SK-N-SH (cell line): ENCODE measurements at regions not wholly inside any gene's neighbourhood (a gene's known extent, or its start where the extent isn't known, plus 50 kb on each side); places are given as distances from the start of the nearest gene placed in this dataset.

Experiments used
- CTCF ChIA-PET: fragments of 300-600, 350-600 bp; formaldehyde crosslinking; extraction: SDS; loops from one replicate; lab custom pipeline; 2021; lab: Yijun Ruan, JAX
- POLR2A ChIA-PET: fragments of 350-600 bp; sonication (Branson Sonifier 250); formaldehyde crosslinking; extraction: SDS; loops from one replicate; lab custom pipeline; 2020; ENCODE audit warnings: antibody characterized with exemption, inconsistent platforms; lab: Yijun Ruan, JAX
- DNase-seq: peaks from one replicate; pipeline ENCODE4 v3.0.0; 2012
- H2AFZ ChIP-seq: fragments of 200-600 bp; sonication (generic); 2 replicates; pipeline ENCODE4 v1.8.1; 2016; ENCODE audit warnings: antibody characterized with exemption, mild to moderate bottlenecking, low read depth
- H3F3A ChIP-seq: fragments of 200-600 bp; sonication (generic); replicated peaks from 2 replicates; pipeline ENCODE3; 2016; ENCODE audit warnings: antibody characterized with exemption, mild to moderate bottlenecking; ENCODE audit not compliant: insufficient read depth
- H3K27ac ChIP-seq, 2 experiments: fragments of 200-500 bp in 1 of 2; fragments of 200-600 bp in 1 of 2; sonication (Bioruptor generic) in 1 of 2; sonication (generic), shearing (Covaris generic) in 1 of 2; 2 replicates each; pipeline versions ENCODE4 v1.5.1 to v1.6.1; 2014 to 2016; ENCODE audit warnings: low read depth in 2 of 2, inconsistent platforms in 1 of 2, low read length in 1 of 2, mild to moderate bottlenecking in 1 of 2, mixed read lengths in 1 of 2
- H3K27me3 ChIP-seq: fragments of 200-600 bp; sonication (generic), shearing (Covaris generic); 2 replicates; pipeline ENCODE4 v1.6.1; 2016; ENCODE audit warnings: mixed run types; ENCODE audit not compliant: insufficient read depth
- H3K36me3 ChIP-seq, 2 experiments: fragments of 200-500 bp in 1 of 2; fragments of 200-600 bp in 1 of 2; sonication (Bioruptor generic) in 1 of 2; sonication (generic) in 1 of 2; replicated peaks in 1 of 2; 2 replicates each; pipeline versions ENCODE3 to v1.5.1; 2014 to 2016; ENCODE audit warnings: low read length in 1 of 2, mild to moderate bottlenecking in 1 of 2; ENCODE audit not compliant: insufficient read depth in 2 of 2, control insufficient read depth in 1 of 2
- H3K4me1 ChIP-seq, 2 experiments: fragments of 200-500 bp in 1 of 2; fragments of 200-600 bp in 1 of 2; sonication (Bioruptor generic) in 1 of 2; sonication (generic), shearing (Covaris generic) in 1 of 2; 2 replicates each; pipeline versions ENCODE4 v1.5.1 to v1.6.1; 2014 to 2016; ENCODE audit warnings: low read depth in 1 of 2, low read length in 1 of 2, mixed run types in 1 of 2; ENCODE audit not compliant: insufficient read depth in 2 of 2, control insufficient read depth in 1 of 2
- H3K4me2 ChIP-seq: fragments of 200-600 bp; sonication (generic), shearing (Covaris generic); 2 replicates; pipeline ENCODE4 v1.6.1; 2017; ENCODE audit warnings: mixed run types
- H3K4me3 ChIP-seq, 2 experiments: fragments of 200-500 bp in 1 of 2; fragments of 200-600 bp in 1 of 2; sonication (Bioruptor generic) in 1 of 2; sonication (generic), shearing (Covaris generic) in 1 of 2; 2 replicates each; pipeline versions ENCODE4 v1.5.1 to v1.8.1; 2014 to 2016; ENCODE audit warnings: low read depth in 2 of 2, inconsistent platforms in 1 of 2, low read length in 1 of 2, mild to moderate bottlenecking in 1 of 2, mixed read lengths in 1 of 2, moderate library complexity in 1 of 2
- H3K79me2 ChIP-seq: fragments of 200-600 bp; sonication (generic); 2 replicates; pipeline ENCODE4 v1.8.1; 2017; ENCODE audit warnings: mild to moderate bottlenecking; ENCODE audit not compliant: insufficient read depth
- H3K9ac ChIP-seq: fragments of 200-600 bp; sonication (generic); 2 replicates; pipeline ENCODE4 v1.6.1; 2017; ENCODE audit warnings: mixed run types
- H3K9me2 ChIP-seq: fragments of 200-600 bp; sonication (generic); 2 replicates; pipeline ENCODE4 v1.6.1; 2017; ENCODE audit warnings: mixed run types
- H3K9me3 ChIP-seq: fragments of 200-600 bp; sonication (generic); 2 replicates; pipeline ENCODE4 v1.6.1; 2017; ENCODE audit warnings: mixed run types, mild to moderate bottlenecking, moderate library complexity
- H4K20me1 ChIP-seq: fragments of 200-600 bp; sonication (generic); 2 replicates; pipeline ENCODE4 v1.6.1; 2017; ENCODE audit warnings: mild to moderate bottlenecking, mixed run types; ENCODE audit not compliant: insufficient read depth
- ELF1 ChIP-seq: IDR thresholded peaks from 2 replicates; pipeline ENCODE4 v1.4.0; 2012
- EZH2phosphoT487 ChIP-seq: fragments of 200-600 bp; sonication (generic); IDR thresholded peaks from 2 replicates; pipeline ENCODE4 v1.6.1; 2017; ENCODE audit warnings: low read depth, mixed run types, mild to moderate bottlenecking, antibody characterized with exemption, moderate library complexity, borderline replicate concordance
- FOSL2 ChIP-seq: IDR thresholded peaks from 2 replicates; pipeline ENCODE4 v1.4.0; 2012; ENCODE audit warnings: low read depth, mild to moderate bottlenecking, moderate library complexity, borderline replicate concordance
- FOXJ3 ChIP-seq: sonication (generic); formaldehyde crosslinking; IDR thresholded peaks from 2 replicates; pipeline ENCODE4 v1.5.1; 2020; ENCODE audit warnings: mild to moderate bottlenecking, missing genetic modification reagents
- FOXM1 ChIP-seq: IDR thresholded peaks from 2 replicates; pipeline ENCODE4 v1.4.0; 2012; ENCODE audit warnings: low read depth, mild to moderate bottlenecking
- GABPA ChIP-seq: IDR thresholded peaks from 2 replicates; pipeline ENCODE4 v1.4.0; 2012; ENCODE audit warnings: low read depth, mild to moderate bottlenecking
- MXI1 ChIP-seq: IDR thresholded peaks from 2 replicates; pipeline ENCODE4 v1.6.1; 2012; ENCODE audit warnings: mild to moderate bottlenecking, low read depth, low read length, improper control_type of control experiment
- RAD21 ChIP-seq: IDR thresholded peaks from 2 replicates; pipeline ENCODE4 v1.6.1; 2012; ENCODE audit warnings: mild to moderate bottlenecking, low read length
- SMC3 ChIP-seq: IDR thresholded peaks from 2 replicates; pipeline ENCODE4 v1.6.1; 2012; ENCODE audit warnings: low read depth, low read length, improper control_type of control experiment
- TCF12 ChIP-seq: IDR thresholded peaks from 2 replicates; pipeline ENCODE4 v1.4.0; 2012
- YY1 ChIP-seq: IDR thresholded peaks from 2 replicates; pipeline ENCODE4 v1.4.0; 2012; ENCODE audit warnings: low read depth, mild to moderate bottlenecking
- WGBS: methylation state at CpG from one replicate; pipeline ENCODE4 v1.1.6; 2017; ENCODE audit warnings: low lambda C conversion rate; 5-methylcytosine and 5-hydroxymethylcytosine counted together
- TF ChIP-seq, protein P1 (sequence below): IDR thresholded peaks from 2 replicates; pipeline ENCODE4 v1.4.0; 2012; ENCODE audit warnings: low read depth, borderline replicate concordance
- TF ChIP-seq, protein P2 (sequence below): IDR thresholded peaks from 2 replicates; pipeline ENCODE4 v1.4.0; 2012; ENCODE audit warnings: low read depth, borderline replicate concordance
- TF ChIP-seq, protein P3 (sequence below): fragments of 150-350 bp; IDR thresholded peaks from 2 replicates; pipeline ENCODE4 v1.6.1; 2016; ENCODE audit warnings: mild to moderate bottlenecking, low read depth, low read length
- TF ChIP-seq, protein P4 (sequence below): IDR thresholded peaks from 2 replicates; pipeline ENCODE4 v1.4.0; 2012; ENCODE audit warnings: low read depth
- TF ChIP-seq, protein P5 (sequence below): fragments of 200-600 bp; sonication (generic); IDR thresholded peaks from 2 replicates; pipeline ENCODE4 v1.6.1; 2017; ENCODE audit warnings: antibody characterized with exemption, mild to moderate bottlenecking, moderate library complexity
- TF ChIP-seq, protein P6 (sequence below): fragments of 150-350 bp; IDR thresholded peaks from 2 replicates; pipeline ENCODE4 v1.6.1; 2017; ENCODE audit warnings: antibody characterized with exemption, low read length, low read depth, borderline replicate concordance

DNA sequence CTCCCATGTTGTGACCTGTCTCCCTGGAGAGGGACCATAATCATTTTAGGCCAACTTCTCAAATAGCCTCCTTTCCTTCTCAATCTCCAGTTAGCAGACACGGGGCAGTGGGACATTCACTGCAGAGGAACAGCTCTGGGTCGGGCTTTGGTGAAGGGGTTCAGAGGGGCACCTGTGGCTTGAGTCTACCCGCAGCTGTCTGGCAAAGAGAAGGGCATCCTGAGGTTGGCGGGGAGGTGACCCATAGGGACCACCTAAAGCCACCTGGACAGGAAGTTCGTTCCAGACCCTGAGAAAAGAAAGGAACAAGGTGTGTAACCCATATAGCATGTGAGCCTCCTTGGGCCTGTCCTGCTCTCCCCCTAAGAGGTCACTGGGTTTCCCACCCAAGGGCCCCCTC, 155.0 kb downstream of the OAT start:
- Histone ChIP-seq H4K20me1 (no peaks in the 10 kb centered on the region), H3K9me3 (no peaks in the 10 kb centered on the region), H3K27me3 (no peaks in the 10 kb centered on the region), H3K4me3 (no peak overlapping the region), H3K79me2 (no peaks in the 10 kb centered on the region), H3F3A (no peaks in the 10 kb centered on the region), H3K27ac (no peak overlapping the region), H3K4me1 (peaks cover 0 to 13% of the 10 kb centered on the region in 2 experiments; a peak in 1 of 4 replicates), H3K9me2 (no peaks in the 10 kb centered on the region), H2AFZ (no peak overlapping the region), H3K4me2 (no peak overlapping the region), H3K36me3 (no peaks in the 10 kb centered on the region), H3K9ac (no peak overlapping the region)
- CTCF ChIA-PET: interaction anchor here (1.0 to 6.1 kb wide), 3 partner anchors 12 to 268 kb away, joined by 3 to 47 read pairs (median 25); no protein-coding TSS in a partner anchor
- 11% methylated on average over 3 of the region's 5 CpGs for WGBS
- no peak for TF ChIP-seq FOXM1
- no peak for TF ChIP-seq RAD21
- TF ChIP-seq FOSL2: no peak
- TF ChIP-seq, protein P1, sequence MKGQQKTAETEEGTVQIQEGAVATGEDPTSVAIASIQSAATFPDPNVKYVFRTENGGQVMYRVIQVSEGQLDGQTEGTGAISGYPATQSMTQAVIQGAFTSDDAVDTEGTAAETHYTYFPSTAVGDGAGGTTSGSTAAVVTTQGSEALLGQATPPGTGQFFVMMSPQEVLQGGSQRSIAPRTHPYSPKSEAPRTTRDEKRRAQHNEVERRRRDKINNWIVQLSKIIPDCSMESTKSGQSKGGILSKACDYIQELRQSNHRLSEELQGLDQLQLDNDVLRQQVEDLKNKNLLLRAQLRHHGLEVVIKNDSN: no peak
- TF ChIP-seq, protein P2, sequence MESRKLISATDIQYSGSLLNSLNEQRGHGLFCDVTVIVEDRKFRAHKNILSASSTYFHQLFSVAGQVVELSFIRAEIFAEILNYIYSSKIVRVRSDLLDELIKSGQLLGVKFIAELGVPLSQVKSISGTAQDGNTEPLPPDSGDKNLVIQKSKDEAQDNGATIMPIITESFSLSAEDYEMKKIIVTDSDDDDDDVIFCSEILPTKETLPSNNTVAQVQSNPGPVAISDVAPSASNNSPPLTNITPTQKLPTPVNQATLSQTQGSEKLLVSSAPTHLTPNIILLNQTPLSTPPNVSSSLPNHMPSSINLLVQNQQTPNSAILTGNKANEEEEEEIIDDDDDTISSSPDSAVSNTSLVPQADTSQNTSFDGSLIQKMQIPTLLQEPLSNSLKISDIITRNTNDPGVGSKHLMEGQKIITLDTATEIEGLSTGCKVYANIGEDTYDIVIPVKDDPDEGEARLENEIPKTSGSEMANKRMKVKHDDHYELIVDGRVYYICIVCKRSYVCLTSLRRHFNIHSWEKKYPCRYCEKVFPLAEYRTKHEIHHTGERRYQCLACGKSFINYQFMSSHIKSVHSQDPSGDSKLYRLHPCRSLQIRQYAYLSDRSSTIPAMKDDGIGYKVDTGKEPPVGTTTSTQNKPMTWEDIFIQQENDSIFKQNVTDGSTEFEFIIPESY: no peak
- no peak for TF ChIP-seq ELF1
- TF ChIP-seq, protein P3, sequence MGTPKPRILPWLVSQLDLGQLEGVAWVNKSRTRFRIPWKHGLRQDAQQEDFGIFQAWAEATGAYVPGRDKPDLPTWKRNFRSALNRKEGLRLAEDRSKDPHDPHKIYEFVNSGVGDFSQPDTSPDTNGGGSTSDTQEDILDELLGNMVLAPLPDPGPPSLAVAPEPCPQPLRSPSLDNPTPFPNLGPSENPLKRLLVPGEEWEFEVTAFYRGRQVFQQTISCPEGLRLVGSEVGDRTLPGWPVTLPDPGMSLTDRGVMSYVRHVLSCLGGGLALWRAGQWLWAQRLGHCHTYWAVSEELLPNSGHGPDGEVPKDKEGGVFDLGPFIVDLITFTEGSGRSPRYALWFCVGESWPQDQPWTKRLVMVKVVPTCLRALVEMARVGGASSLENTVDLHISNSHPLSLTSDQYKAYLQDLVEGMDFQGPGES: no peak
- TF ChIP-seq FOXJ3 (CRISPR knock-in tag): no peak
- TF ChIP-seq, protein P4, sequence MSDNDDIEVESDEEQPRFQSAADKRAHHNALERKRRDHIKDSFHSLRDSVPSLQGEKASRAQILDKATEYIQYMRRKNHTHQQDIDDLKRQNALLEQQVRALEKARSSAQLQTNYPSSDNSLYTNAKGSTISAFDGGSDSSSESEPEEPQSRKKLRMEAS: no peak
- TF ChIP-seq TCF12: no peak
- no peak for TF ChIP-seq YY1
- no peak for TF ChIP-seq EZH2phosphoT487
- no peak for TF ChIP-seq MXI1
- no peak for TF ChIP-seq GABPA
- no peak for TF ChIP-seq SMC3
- TF ChIP-seq, protein P5, sequence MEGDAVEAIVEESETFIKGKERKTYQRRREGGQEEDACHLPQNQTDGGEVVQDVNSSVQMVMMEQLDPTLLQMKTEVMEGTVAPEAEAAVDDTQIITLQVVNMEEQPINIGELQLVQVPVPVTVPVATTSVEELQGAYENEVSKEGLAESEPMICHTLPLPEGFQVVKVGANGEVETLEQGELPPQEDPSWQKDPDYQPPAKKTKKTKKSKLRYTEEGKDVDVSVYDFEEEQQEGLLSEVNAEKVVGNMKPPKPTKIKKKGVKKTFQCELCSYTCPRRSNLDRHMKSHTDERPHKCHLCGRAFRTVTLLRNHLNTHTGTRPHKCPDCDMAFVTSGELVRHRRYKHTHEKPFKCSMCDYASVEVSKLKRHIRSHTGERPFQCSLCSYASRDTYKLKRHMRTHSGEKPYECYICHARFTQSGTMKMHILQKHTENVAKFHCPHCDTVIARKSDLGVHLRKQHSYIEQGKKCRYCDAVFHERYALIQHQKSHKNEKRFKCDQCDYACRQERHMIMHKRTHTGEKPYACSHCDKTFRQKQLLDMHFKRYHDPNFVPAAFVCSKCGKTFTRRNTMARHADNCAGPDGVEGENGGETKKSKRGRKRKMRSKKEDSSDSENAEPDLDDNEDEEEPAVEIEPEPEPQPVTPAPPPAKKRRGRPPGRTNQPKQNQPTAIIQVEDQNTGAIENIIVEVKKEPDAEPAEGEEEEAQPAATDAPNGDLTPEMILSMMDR: no peak
- TF ChIP-seq, protein P6, sequence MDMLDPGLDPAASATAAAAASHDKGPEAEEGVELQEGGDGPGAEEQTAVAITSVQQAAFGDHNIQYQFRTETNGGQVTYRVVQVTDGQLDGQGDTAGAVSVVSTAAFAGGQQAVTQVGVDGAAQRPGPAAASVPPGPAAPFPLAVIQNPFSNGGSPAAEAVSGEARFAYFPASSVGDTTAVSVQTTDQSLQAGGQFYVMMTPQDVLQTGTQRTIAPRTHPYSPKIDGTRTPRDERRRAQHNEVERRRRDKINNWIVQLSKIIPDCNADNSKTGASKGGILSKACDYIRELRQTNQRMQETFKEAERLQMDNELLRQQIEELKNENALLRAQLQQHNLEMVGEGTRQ: no peak
- no peak for DNase-seq
- POLR2A ChIA-PET: no interaction called here
